ENCODE measurements at regions not wholly inside any gene's neighbourhood (a gene's known extent, or its start where the extent isn't known, plus 50 kb on each side); places are given as distances from the start of the nearest gene placed in this dataset.

- H3K4me3 ChIP-seq (ENCODE audit: low read depth, low read length): no peak overlapping the region
- no peak for TF ChIP-seq CTCF (IDR thresholded peaks at IDR 0.05; ENCODE audit: control insufficient read depth, extremely low read depth, insufficient read depth)
- no peak for DNase-seq (ENCODE audit: low read depth)
These were observed 302.4 kb upstream of the POU3F2 start for GRCh38 chr6:98532004-98532403.

- 0 out of 2 replicates have a peak, but pooled peaks have one; percentile 13 for TF ChIP-seq CTCF (IDR thresholded peaks at IDR 0.05; ENCODE audit: control insufficient read depth, extremely low read depth, insufficient read depth)
- no peak for DNase-seq (ENCODE audit: low read depth)
- H3K4me3 ChIP-seq (ENCODE audit: low read depth, low read length): no peak overlapping the region
These were observed 294.6 kb upstream of the POU3F2 start for GRCh38 chr6:98539741-98540140.

GRCh38 chr6:98546376-98546775 is 288.0 kb upstream of the POU3F2 start:
- H3K4me3 ChIP-seq (ENCODE audit: low read depth, low read length): no peak overlapping the region
- no peak for TF ChIP-seq CTCF (IDR thresholded peaks at IDR 0.05; ENCODE audit: control insufficient read depth, extremely low read depth, insufficient read depth)
- DNase-seq (ENCODE audit: low read depth): no peak

DNA sequence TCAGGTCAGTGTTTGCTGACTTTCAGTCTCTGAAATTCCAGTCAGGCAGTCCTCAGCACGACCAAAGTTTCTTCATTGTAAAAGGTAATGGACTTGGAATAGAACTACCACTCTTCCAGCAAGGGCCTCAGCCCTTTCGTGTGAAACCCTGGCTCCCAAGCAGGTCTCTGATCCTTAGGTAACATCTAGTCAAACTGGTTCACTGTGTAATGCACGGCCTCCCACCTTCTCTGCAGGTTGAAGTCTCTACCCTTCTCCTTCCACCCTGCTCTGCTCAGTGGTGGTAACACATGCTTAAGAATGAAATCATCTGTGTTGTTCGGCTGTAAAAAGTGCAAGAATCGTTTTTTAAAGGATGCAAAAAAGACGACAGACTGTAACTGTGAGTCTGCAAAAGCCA is 287.2 kb upstream of the POU3F2 start:
- DNase-seq (ENCODE audit: low read depth): no peak
- H3K4me3 ChIP-seq (ENCODE audit: low read depth, low read length): no peak overlapping the region
- TF ChIP-seq CTCF (IDR thresholded peaks at IDR 0.05; ENCODE audit: control insufficient read depth, extremely low read depth, insufficient read depth): no peak

DNA sequence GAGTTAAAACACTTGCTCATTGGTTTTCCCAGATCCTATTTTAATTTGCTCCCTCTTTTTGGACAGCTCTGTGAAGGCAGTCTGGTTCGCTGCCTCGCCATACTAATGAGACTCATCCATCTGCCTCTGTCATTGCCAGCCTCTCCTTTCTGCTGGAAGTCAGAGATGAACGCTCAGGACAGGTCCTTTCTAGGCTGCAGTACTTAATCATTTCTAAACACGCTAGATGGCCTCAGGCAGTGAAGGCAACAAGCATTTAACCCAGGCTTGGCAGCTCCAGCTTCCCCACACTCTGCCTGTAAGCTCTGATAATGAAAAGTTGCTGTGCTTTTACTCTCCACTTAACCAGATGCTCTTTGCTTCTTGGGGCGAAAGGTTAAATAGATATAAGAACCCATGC is 286.7 kb upstream of the POU3F2 start:
- H3K4me3 ChIP-seq (ENCODE audit: low read depth, low read length): no peak overlapping the region
- no peak for TF ChIP-seq CTCF (IDR thresholded peaks at IDR 0.05; ENCODE audit: control insufficient read depth, extremely low read depth, insufficient read depth)
- no peak for DNase-seq (ENCODE audit: low read depth)

DNA sequence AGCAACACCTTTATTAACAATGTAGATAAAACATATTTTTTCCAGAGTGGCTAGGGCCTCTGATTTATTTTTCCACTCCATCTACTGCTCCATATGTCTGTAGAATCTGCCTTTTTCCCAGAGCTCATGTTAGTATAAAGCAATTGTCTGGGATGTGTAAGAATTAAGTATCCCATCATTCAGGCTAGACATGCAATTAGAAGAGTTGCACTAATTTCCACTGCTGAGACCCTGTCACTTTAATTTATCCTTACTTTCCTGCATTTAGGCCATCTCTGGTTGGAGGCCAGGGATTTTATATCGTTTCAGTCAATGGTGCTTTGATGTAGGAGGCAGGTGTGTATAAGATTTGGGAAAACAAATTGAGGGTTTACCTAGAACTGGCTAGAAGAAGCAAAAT is 286.1 kb upstream of the POU3F2 start:
- no peak overlapping the region for H3K4me3 ChIP-seq (ENCODE audit: low read depth, low read length)
- no peak for DNase-seq (ENCODE audit: low read depth)
- TF ChIP-seq CTCF (IDR thresholded peaks at IDR 0.05; ENCODE audit: control insufficient read depth, extremely low read depth, insufficient read depth): no peak

DNA sequence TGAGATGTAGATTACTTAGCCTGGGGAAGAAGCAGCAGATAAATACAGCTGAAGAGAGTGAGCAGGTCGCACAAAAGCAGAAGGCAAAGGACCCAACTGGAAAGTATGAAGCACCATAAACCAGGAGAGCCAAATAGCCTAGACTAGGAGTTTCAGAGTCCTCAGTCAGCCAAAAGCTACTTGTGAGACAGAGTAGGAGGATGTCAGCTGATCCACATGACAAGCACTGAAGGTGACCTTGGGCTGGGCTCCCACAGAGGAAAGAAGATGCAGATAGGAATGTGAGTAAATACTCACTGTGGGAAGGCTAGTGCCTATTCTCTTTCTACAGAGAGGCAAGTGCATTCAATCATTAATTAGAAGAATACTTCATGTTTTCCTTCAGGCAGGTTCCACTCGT is 274.0 kb upstream of the POU3F2 start:
- no peak for DNase-seq (ENCODE audit: low read depth)
- no peak overlapping the region for H3K4me3 ChIP-seq (ENCODE audit: low read depth, low read length)
- no peak for TF ChIP-seq CTCF (IDR thresholded peaks at IDR 0.05; ENCODE audit: control insufficient read depth, extremely low read depth, insufficient read depth)
